Testis (tissue), 2 donors: ENCODE measurements at regions not wholly inside any gene's neighbourhood (a gene's known extent, or its start where the extent isn't known, plus 50 kb on each side); places are given as distances from the start of the nearest gene placed in this dataset.

ENCODE experiments used
- DNase-seq: peaks from one replicate; pipeline ENCODE4 v3.0.0-alpha.2; 2019
- H3K27ac ChIP-seq, 2 donors: fragments of 200-600 bp; sonication (generic); one replicate each; pipeline ENCODE4 v1.5.1; 2019
- H3K27me3 ChIP-seq: fragments of 200-600 bp; sonication (generic); one replicate; pipeline ENCODE4 v1.5.1; 2019
- H3K36me3 ChIP-seq: fragments of 200-600 bp; sonication (generic); one replicate; pipeline ENCODE4 v1.5.1; 2017; ENCODE audit warnings: low read depth; ENCODE audit errors: missing control alignments
- H3K4me1 ChIP-seq: fragments of 200-600 bp; sonication (generic); one replicate; pipeline ENCODE4 v1.5.1; 2019
- H3K4me3 ChIP-seq, 2 donors: fragments of 200-600 bp; sonication (generic); one replicate each; pipeline ENCODE4 v1.5.1; 2017 to 2019
- H3K9me3 ChIP-seq: fragments of 200-600 bp; sonication (generic); one replicate; pipeline ENCODE4 v1.5.1; 2017
- CTCF ChIP-seq, 3 experiments: fragments of 450-650 bp in 2 of 3; fragments of 200-600 bp in 1 of 3; sonication (generic) in 1 of 3; IDR thresholded peaks; one replicate each; pipeline ENCODE4 v1.5.1; 2016 to 2019; ENCODE audit warnings: antibody characterized with exemption in 3 of 3, mild to moderate bottlenecking in 2 of 3, moderate library complexity in 1 of 3
- POLR2A ChIP-seq: fragments of 450-650 bp; IDR thresholded peaks from one replicate; pipeline ENCODE4 v1.6.1; 2017; ENCODE audit warnings: antibody characterized with exemption, mild to moderate bottlenecking, moderate library complexity
- WGBS, 2 donors: methylation state at CpG; one replicate each; pipeline ENCODE4 v1.1.5; 2018; 5-methylcytosine and 5-hydroxymethylcytosine counted together
- intact Hi-C: fragments of 100-400 bp; cut with DNase I; formaldehyde crosslinking; loops from one replicate; pipeline ENCODE4 v1.15.1; 2023; ENCODE audit warnings: low total_unique reads

DNA sequence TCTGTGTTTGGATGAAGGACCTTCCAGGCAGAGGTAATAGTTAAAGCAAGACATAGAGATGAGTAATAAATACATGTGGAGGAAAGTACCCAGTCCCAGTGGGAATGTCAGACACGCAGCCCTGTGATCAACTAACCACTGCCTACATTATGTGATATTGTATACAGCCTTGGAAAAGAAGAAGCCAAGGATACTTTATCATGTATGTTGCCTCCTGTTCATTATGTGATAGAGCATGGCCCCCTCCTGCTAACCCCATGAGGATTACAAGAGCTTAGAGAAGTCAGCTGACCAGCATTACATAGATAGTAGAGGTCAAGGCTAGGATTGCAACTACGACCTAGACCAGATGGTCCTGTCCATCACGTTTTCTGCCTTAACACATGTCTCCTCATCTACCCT, 497.0 kb upstream of the TNC start:
- Histone ChIP-seq H3K27ac (no peak overlapping the region), H3K4me1 (no peaks in the 10 kb centered on the region), H3K9me3 (no peaks in the 10 kb centered on the region), H3K4me3 (no peak overlapping the region), H3K27me3 (no peaks in the 10 kb centered on the region), H3K36me3 (no peaks in the 10 kb centered on the region)
- intact Hi-C loops, result no loop called here
- WGBS, 2 donors, result 57 to 64% methylated on average over 3 of the region's 3 CpGs
- TF ChIP-seq POLR2A (no peak), CTCF (IDR thresholded peaks at IDR 0.05) (no peak)
- no peak for DNase-seq

DNA sequence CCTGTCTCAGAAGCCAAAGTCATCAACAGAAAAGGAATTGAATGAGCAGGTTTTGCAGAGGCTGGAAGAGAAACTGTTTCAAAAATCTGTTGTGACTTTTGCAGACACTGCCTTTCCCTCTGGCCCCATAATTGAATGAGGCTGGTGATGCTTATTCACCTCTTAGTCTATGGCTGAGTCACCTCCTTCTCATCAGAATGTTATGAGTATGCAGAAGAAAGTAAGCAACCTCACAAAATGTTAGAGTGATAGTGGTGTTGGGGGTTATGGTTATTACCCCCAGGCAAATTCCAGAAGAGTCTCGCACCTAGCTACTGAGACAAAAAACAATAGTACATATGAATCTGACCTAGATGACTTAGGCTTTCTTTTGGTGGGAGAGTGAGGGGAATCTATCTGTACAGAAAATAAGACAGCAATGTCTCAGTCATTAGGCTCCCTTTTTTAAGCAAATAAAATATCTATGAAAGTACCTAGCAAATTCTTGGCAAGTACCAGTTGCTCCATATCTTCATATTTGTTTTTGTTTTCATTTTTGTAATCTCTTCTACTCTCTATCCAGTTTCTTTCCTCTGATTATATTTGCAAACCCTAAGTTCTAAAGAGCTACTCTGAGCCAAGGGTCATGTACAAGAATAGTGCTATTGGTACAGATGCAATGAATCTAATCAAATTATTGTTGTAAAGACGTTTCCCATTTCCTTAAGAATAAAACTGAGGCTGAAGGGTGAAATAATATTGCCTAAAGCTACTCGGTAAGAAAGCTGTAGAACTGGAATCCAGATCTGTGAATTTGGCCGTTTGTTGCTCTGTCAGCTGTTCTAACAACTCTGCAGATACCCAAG, 498.1 kb upstream of the TNC start:
- TF ChIP-seq POLR2A (no peak), CTCF (IDR thresholded peaks at IDR 0.05) (no peak)
- H3K4me3 ChIP-seq, result no peak overlapping the region
- 58 to 67% methylated on average over 4 of the region's 4 CpGs for WGBS, 2 donors
- H3K4me1 ChIP-seq, result no peaks in the 10 kb centered on the region
- no peak for DNase-seq
- H3K27me3 ChIP-seq, result no peaks in the 10 kb centered on the region
- no peaks in the 10 kb centered on the region for H3K36me3 ChIP-seq
- H3K27ac ChIP-seq, result no peak overlapping the region
- no peaks in the 10 kb centered on the region for H3K9me3 ChIP-seq
- intact Hi-C loops, result no loop called here

- no peaks in the 10 kb centered on the region for H3K36me3 ChIP-seq
- intact Hi-C loops, result no loop called here
- H3K4me3 ChIP-seq, result no peak overlapping the region
- no peaks in the 10 kb centered on the region for H3K9me3 ChIP-seq
- no peak overlapping the region for H3K27ac ChIP-seq
- H3K27me3 ChIP-seq, result no peaks in the 10 kb centered on the region
- no peak for DNase-seq
- TF ChIP-seq POLR2A (no peak), CTCF (IDR thresholded peaks at IDR 0.05) (no peak)
- H3K4me1 ChIP-seq, result no peaks in the 10 kb centered on the region
- WGBS, 2 donors, result 97% methylated on average over 2 of the region's 2 CpGs
Measured at GRCh38 chr9:115616666-115617239, 498.8 kb upstream of the TNC start.

GRCh38 chr9:115625251-115625650, 507.3 kb upstream of the TNC start:
- TF ChIP-seq POLR2A (no peak), CTCF (IDR thresholded peaks at IDR 0.05) (no peak)
- intact Hi-C loops, result no loop called here
- no peak for DNase-seq
- Histone ChIP-seq H3K4me3 (no peak overlapping the region), H3K9me3 (no peaks in the 10 kb centered on the region), H3K27ac (no peak overlapping the region), H3K27me3 (no peaks in the 10 kb centered on the region), H3K4me1 (no peaks in the 10 kb centered on the region), H3K36me3 (no peaks in the 10 kb centered on the region)

GRCh38 chr9:115625954-115626353, 508.0 kb upstream of the TNC start:
- no peaks in the 10 kb centered on the region for H3K36me3 ChIP-seq
- no peak overlapping the region for H3K27ac ChIP-seq
- intact Hi-C loops, result no loop called here
- H3K9me3 ChIP-seq, result no peaks in the 10 kb centered on the region
- H3K27me3 ChIP-seq, result no peaks in the 10 kb centered on the region
- H3K4me3 ChIP-seq, result no peak overlapping the region
- no peak for DNase-seq
- whole genome bisulfite sequencing, 2 donors, result 75 to 85% methylated on average over 5 of the region's 5 CpGs
- H3K4me1 ChIP-seq, result no peaks in the 10 kb centered on the region
- TF ChIP-seq CTCF (IDR thresholded peaks at IDR 0.05), result no peak
- TF ChIP-seq POLR2A, result no peak
